ENCODE measurements at regions not wholly inside any gene's neighbourhood (a gene's known extent, or its start where the extent isn't known, plus 50 kb on each side); places are given as distances from the start of the nearest gene placed in this dataset.

- TF ChIP-seq, protein P1, sequence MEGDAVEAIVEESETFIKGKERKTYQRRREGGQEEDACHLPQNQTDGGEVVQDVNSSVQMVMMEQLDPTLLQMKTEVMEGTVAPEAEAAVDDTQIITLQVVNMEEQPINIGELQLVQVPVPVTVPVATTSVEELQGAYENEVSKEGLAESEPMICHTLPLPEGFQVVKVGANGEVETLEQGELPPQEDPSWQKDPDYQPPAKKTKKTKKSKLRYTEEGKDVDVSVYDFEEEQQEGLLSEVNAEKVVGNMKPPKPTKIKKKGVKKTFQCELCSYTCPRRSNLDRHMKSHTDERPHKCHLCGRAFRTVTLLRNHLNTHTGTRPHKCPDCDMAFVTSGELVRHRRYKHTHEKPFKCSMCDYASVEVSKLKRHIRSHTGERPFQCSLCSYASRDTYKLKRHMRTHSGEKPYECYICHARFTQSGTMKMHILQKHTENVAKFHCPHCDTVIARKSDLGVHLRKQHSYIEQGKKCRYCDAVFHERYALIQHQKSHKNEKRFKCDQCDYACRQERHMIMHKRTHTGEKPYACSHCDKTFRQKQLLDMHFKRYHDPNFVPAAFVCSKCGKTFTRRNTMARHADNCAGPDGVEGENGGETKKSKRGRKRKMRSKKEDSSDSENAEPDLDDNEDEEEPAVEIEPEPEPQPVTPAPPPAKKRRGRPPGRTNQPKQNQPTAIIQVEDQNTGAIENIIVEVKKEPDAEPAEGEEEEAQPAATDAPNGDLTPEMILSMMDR (conservative IDR thresholded peaks at IDR 0.05) = no peak
- TF ChIP-seq ZFX (IDR thresholded peaks at IDR 0.05) = no peak
These were observed 201.9 kb downstream of the PHETA1 start for GRCh38 chr12:111166779-111167540.
